Endothelial cell of umbilical vein (primary cell): ENCODE measurements at regions not wholly inside any gene's neighbourhood (a gene's known extent, or its start where the extent isn't known, plus 50 kb on each side); places are given as distances from the start of the nearest gene placed in this dataset.

Experiments used
- BruUV-seq: library from RNA; stranded (reverse); fragments of 400-500 nt; replicated peaks from 2 replicates; lab custom pipeline; 2021; lab: Mats Ljungman, UMichigan
- CTCF ChIA-PET: fragments of 300-600, 350-600 bp; sonication (Branson Sonifier 250); formaldehyde crosslinking; loops from one replicate; lab custom pipeline; 2021; ENCODE audit warnings: antibody characterized with exemption, inconsistent platforms; lab: Charles Lee
- POLR2A ChIA-PET: fragments of 300-600, 350-600 bp; sonication (Branson Sonifier 250); formaldehyde crosslinking; loops from one replicate; lab custom pipeline; 2021; ENCODE audit warnings: antibody characterized with exemption, inconsistent platforms; lab: Charles Lee
- DNase-seq: peaks from one replicate; pipeline ENCODE4 v3.0.0-alpha.2; 2011; ENCODE audit warnings: low read depth, low spot score
- FAIRE-seq: peaks from 2 replicates; lab custom pipeline; 2011; peaks lifted over from hg19 to GRCh38; lab: Jason Lieb, UNC
- H2AFZ ChIP-seq: 2 replicates; pipeline ENCODE4 v1.6.0; 2012; ENCODE audit warnings: low read depth, low read length, control low read depth, inconsistent platforms
- H3K27ac ChIP-seq: 2 replicates; pipeline ENCODE4 v1.5.1; 2011; ENCODE audit warnings: low read depth, mild to moderate bottlenecking, control low read depth, low read length, moderate library complexity; ENCODE audit not compliant: insufficient read depth
- H3K27me3 ChIP-seq, 2 experiments: 2 replicates each; pipeline versions ENCODE4 v1.6.0 to v1.6.1; 2011; ENCODE audit warnings: low read length in 2 of 2, mixed read lengths in 1 of 2; ENCODE audit not compliant: control insufficient read depth in 2 of 2, insufficient read depth in 2 of 2
- H3K36me3 ChIP-seq, 2 experiments: 2 replicates in 1 of 2; 3 replicates in 1 of 2; pipeline ENCODE4 v1.5.1; 2011; ENCODE audit warnings: low read length in 2 of 2, mild to moderate bottlenecking in 1 of 2, moderate library complexity in 1 of 2; ENCODE audit not compliant: control insufficient read depth in 2 of 2, insufficient read depth in 2 of 2; ENCODE audit errors: extremely low read depth in 1 of 2
- H3K4me1 ChIP-seq: 3 replicates; pipeline ENCODE4 v1.5.1; 2011; ENCODE audit warnings: mild to moderate bottlenecking, low read length; ENCODE audit not compliant: control insufficient read depth, insufficient read depth; ENCODE audit errors: extremely low read depth
- H3K4me2 ChIP-seq: 2 replicates; pipeline ENCODE4 v1.6.1; 2011; ENCODE audit warnings: low read length, control low read depth, mixed read lengths; ENCODE audit not compliant: insufficient read depth
- H3K4me3 ChIP-seq, 3 experiments: fragments of 200-600 bp in 1 of 3; sonication (generic), shearing (Covaris generic) in 1 of 3; replicated peaks in 1 of 3; 2 replicates each; pipeline ENCODE4 v1.5.1; 2011 to 2016; ENCODE audit warnings: control low read depth in 3 of 3, low read length in 3 of 3, mild to moderate bottlenecking in 2 of 3, inconsistent platforms in 1 of 3, low read depth in 1 of 3, moderate library complexity in 1 of 3; ENCODE audit not compliant: insufficient read depth in 1 of 3
- H3K79me2 ChIP-seq: 2 replicates; pipeline ENCODE4 v1.6.0; 2012; ENCODE audit warnings: low read length, inconsistent platforms; ENCODE audit not compliant: control insufficient read depth, insufficient read depth
- H3K9ac ChIP-seq: replicated peaks from 2 replicates; pipeline ENCODE3; 2011; ENCODE audit warnings: low read length, control low read depth; ENCODE audit not compliant: insufficient read depth; ENCODE audit errors: extremely low read depth
- H3K9me1 ChIP-seq: replicated peaks from 3 replicates; pipeline ENCODE4 v1.6.0; 2011; ENCODE audit warnings: mild to moderate bottlenecking, low read length; ENCODE audit not compliant: control insufficient read depth, insufficient read depth; ENCODE audit errors: extremely low read depth
- H3K9me3 ChIP-seq: replicated peaks from 2 replicates; pipeline ENCODE4 v1.5.1; 2012; ENCODE audit warnings: low read length, inconsistent platforms; ENCODE audit not compliant: control insufficient read depth, insufficient read depth
- H4K20me1 ChIP-seq: replicated peaks from 2 replicates; pipeline ENCODE3; 2011; ENCODE audit warnings: mild to moderate bottlenecking, low read length; ENCODE audit not compliant: control insufficient read depth, insufficient read depth; ENCODE audit errors: extremely low read depth
- CTCF ChIP-seq, 2 donors: IDR thresholded peaks; 1 replicate in 1 of 2; 2 replicates in 1 of 2; pipeline ENCODE4 v1.5.1; 2011; ENCODE audit warnings: low read length in 2 of 2, mild to moderate bottlenecking in 2 of 2, moderate library complexity in 2 of 2, control low read depth in 1 of 2, inconsistent platforms in 1 of 2, low read depth in 1 of 2; ENCODE audit not compliant: insufficient read depth in 1 of 2; ENCODE audit errors: extremely low read depth in 1 of 2
- EZH2 ChIP-seq: IDR thresholded peaks from 2 replicates; pipeline ENCODE4 v1.6.1; 2012; ENCODE audit warnings: borderline replicate concordance, low read depth, mild to moderate bottlenecking, moderate library complexity, low read length, inconsistent platforms; ENCODE audit not compliant: severe bottlenecking
- FOS ChIP-seq: IDR thresholded peaks from 2 replicates; pipeline ENCODE4 v1.6.1; 2011; ENCODE audit warnings: mild to moderate bottlenecking, low read length, moderate library complexity, borderline replicate concordance; ENCODE audit not compliant: insufficient read depth
- GATA2 ChIP-seq: IDR thresholded peaks from 2 replicates; pipeline ENCODE4 v1.7.0; 2011; ENCODE audit warnings: low read depth, mild to moderate bottlenecking, moderate library complexity, mixed read lengths, low read length; ENCODE audit not compliant: insufficient read length, insufficient read depth
- JUN ChIP-seq: IDR thresholded peaks from 2 replicates; pipeline ENCODE4 v1.6.1; 2011; ENCODE audit warnings: borderline replicate concordance, low read depth; ENCODE audit not compliant: insufficient read length, insufficient read depth
- MAX ChIP-seq: IDR thresholded peaks from 2 replicates; pipeline ENCODE4 v1.6.1; 2011; ENCODE audit not compliant: insufficient read depth, insufficient read length
- MYC ChIP-seq: IDR thresholded peaks from one replicate; pipeline ENCODE4 v1.6.1; 2011; ENCODE audit warnings: mild to moderate bottlenecking, low read depth, low read length
- POLR2A ChIP-seq: IDR thresholded peaks from 2 replicates; pipeline ENCODE4 v1.6.1; 2012; ENCODE audit warnings: low read depth, mild to moderate bottlenecking, control low read depth, low read length
- POLR2AphosphoS5 ChIP-seq: IDR thresholded peaks from 2 replicates; pipeline ENCODE4 v1.6.1; 2012; ENCODE audit warnings: low read depth, mild to moderate bottlenecking, control low read depth, low read length, moderate library complexity; ENCODE audit not compliant: insufficient read depth
- dilution Hi-C: fragments of 300-500 bp; cut with MboI; formaldehyde crosslinking; loops from one replicate; pipeline ENCODE4 v1.15.0; 2019; ENCODE audit warnings: low sequenced_read_pairs; ENCODE audit not compliant: extremely low pct_ligation_motif_present
- intact Hi-C: fragments of 100-400 bp; cut with micrococcal nuclease; formaldehyde crosslinking; loops from one replicate; pipeline ENCODE4 v1.10.0; 2022

- Histone ChIP-seq H3K4me1 (no peaks in the 10 kb centered on the region), H3K36me3 (no peaks in the 10 kb centered on the region), H3K4me3 (no peak overlapping the region), H3K4me2 (no peak overlapping the region), H3K9me3 (no peaks in the 10 kb centered on the region), H2AFZ (no peak overlapping the region), H3K79me2 (no peaks in the 10 kb centered on the region), H4K20me1 (no peaks in the 10 kb centered on the region), H3K9me1 (no peaks in the 10 kb centered on the region), H3K27me3 (no peaks in the 10 kb centered on the region), H3K27ac (no peak overlapping the region), H3K9ac (no peak overlapping the region)
- intact Hi-C loops (no loop called here), dilution Hi-C loops (no loop called here)
- BruUV-seq: no TSS peak
- POLR2A ChIA-PET: no interaction called here
- FAIRE-seq (no peak), DNase-seq (no peak)
- CTCF ChIA-PET: no interaction called here
- TF ChIP-seq CTCF (IDR thresholded peaks at IDR 0.05; ENCODE audit: extremely low read depth in 1 of 2, insufficient read depth in 1 of 2, low read depth in 1 of 2, low read length in 2 of 2) (no peak), POLR2A (no peak), MAX (no peak), GATA2 (no peak), EZH2 (no peak), MYC (no peak), POLR2AphosphoS5 (no peak), JUN (no peak), FOS (no peak)
Measured at GRCh38 chr14:66000766-66001165, 485.4 kb upstream of the CCDC196 start.
